Pancreas (tissue), 10 donors: ENCODE measurements at regions not wholly inside any gene's neighbourhood (a gene's known extent, or its start where the extent isn't known, plus 50 kb on each side); places are given as distances from the start of the nearest gene placed in this dataset.

ENCODE experiments used
- ATAC-seq, 4 donors: fragments of 200-7000 bp; cut with Tn5 transposase; one replicate each; pipeline versions ENCODE4 v1.8.0 to v1.9.1; 2020; ENCODE audit warnings: mild to moderate bottlenecking in 4 of 4, moderate library complexity in 4 of 4
- DNase-seq, 6 donors: peaks; one replicate each; pipeline ENCODE4 v3.0.0-alpha.2; 2020
- FAIRE-seq: peaks from 2 replicates; lab custom pipeline; 2012; peaks lifted over from hg19 to GRCh38; lab: Jason Lieb, UNC
- H3K27ac ChIP-seq, 4 donors: fragments of 200-600 bp; sonication (generic); 1 replicate in 3 of 4; 2 replicates in 1 of 4; pipeline versions ENCODE4 v1.5.0 to v1.8.0; 2020
- H3K27me3 ChIP-seq, 4 donors: fragments of 200-600 bp; one replicate each; pipeline ENCODE4 v1.8.0; 2021
- H3K36me3 ChIP-seq, 3 donors: fragments of 200-600 bp; sonication (generic) in 1 of 3; one replicate each; pipeline versions ENCODE4 v1.5.0 to v1.8.0; 2020 to 2021
- H3K4me1 ChIP-seq, 3 donors: fragments of 200-600 bp; one replicate each; pipeline ENCODE4 v1.8.0; 2021
- H3K4me3 ChIP-seq, 4 donors: fragments of 200-600 bp; sonication (generic) in 2 of 4; one replicate each; pipeline versions ENCODE4 v1.5.0 to v1.8.0; 2020 to 2021
- H3K9me3 ChIP-seq, 4 donors: fragments of 200-600 bp; one replicate each; pipeline ENCODE4 v1.8.0; 2021
- CTCF ChIP-seq, 4 donors: fragments of 200-600 bp; sonication (generic) in 3 of 4; IDR thresholded peaks; one replicate each; pipeline versions ENCODE4 v1.5.0 to v1.8.0; 2021; ENCODE audit warnings: antibody characterized with exemption in 4 of 4
- WGBS, 2 donors: extraction: QIAGEN DNeasy Blood & Tissue Kit; methylation state at CpG; one replicate each; pipeline ENCODE4 v1.1.7; 2013; 5-methylcytosine and 5-hydroxymethylcytosine counted together
- intact Hi-C, 3 donors: fragments of 100-400 bp; cut with DNase I; formaldehyde crosslinking; loops; one replicate each; pipeline versions ENCODE4 v1.11.1 to v1.14.2; 2022
- donor health status: healthy with polysubstance abuse.
- donor health status: DM: no; HTN: no; CAD: no; lungs with moderate emphysema.
- donor health status: DM: no; HTN: no; CAD: no.
- donor health status: control.
- donor health status: control.
- donor health status: Bipolar disorder and iron deficiency.
- donor health status: DM: yes; HTN: yes; CAD: no.
- donor health status: DM: no; HTN: no; CAD: no.
- donor health status: DM: no; HTN: no; CAD: no.
- donor health status: DM: yes; HTN: yes; CAD: no.

GRCh38 chr6:9484091-9484490 is 930.8 kb downstream of the TFAP2A start:
- no peaks in the 10 kb centered on the region for H3K9me3 ChIP-seq
- H3K4me1 ChIP-seq = no peaks in the 10 kb centered on the region
- no peak overlapping the region for H3K27ac ChIP-seq
- no peak for DNase-seq
- no peaks in the 10 kb centered on the region for H3K36me3 ChIP-seq
- H3K4me3 ChIP-seq = no peak overlapping the region
- no peak for ATAC-seq
- FAIRE-seq = no peak
- TF ChIP-seq CTCF (IDR thresholded peaks at IDR 0.05) = no peak
- 72 to 82% methylated on average over 3 of the region's 3 CpGs for WGBS, 2 donors
- intact Hi-C loops = no loop called here
- H3K27me3 ChIP-seq = no peaks in the 10 kb centered on the region

GRCh38 chr6:9482030-9482738 is 932.7 kb downstream of the TFAP2A start:
- no peaks in the 10 kb centered on the region for H3K36me3 ChIP-seq
- ATAC-seq = no peak
- intact Hi-C loops = no loop called here
- no peaks in the 10 kb centered on the region for H3K27me3 ChIP-seq
- no peaks in the 10 kb centered on the region for H3K4me1 ChIP-seq
- no peak overlapping the region for H3K27ac ChIP-seq
- H3K4me3 ChIP-seq = no peak overlapping the region
- DNase-seq = no peak
- WGBS, 2 donors = 53 to 55% methylated on average over 5 of the region's 5 CpGs
- no peak for TF ChIP-seq CTCF (IDR thresholded peaks at IDR 0.05)
- FAIRE-seq = no peak
- no peaks in the 10 kb centered on the region for H3K9me3 ChIP-seq

DNA sequence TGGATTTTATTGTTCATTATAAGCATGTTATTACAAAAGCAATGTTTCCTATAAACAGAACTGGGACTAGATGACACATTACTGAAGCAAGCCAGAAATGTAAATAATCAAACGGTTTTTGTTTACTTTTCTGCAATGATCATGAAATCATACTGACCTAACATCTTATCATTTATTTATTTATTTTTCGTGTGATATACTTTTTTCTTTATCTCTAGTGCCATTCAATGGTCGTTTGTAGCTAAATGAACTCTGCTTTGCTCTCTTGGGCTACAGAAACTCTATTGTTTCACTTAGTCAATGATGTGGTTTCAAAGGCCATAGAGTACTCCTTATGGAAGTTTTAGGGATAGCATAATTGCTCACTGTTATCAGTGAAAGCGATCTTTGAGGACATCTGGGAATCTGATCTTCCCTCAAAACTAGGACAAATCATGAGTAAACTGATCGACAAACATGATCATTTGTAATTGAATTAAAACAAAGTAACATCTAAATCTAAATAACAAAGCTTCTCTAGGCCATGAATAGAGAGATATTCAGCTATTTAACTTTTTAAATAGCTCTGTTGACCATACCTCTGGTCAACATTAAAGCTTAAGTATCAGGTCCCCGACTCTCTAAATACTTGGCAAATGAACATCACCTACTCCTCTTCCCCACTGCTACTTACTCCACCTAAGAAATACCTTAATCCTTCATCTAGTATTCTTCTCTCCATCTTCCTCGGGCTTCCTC is 933.4 kb downstream of the TFAP2A start:
- no peaks in the 10 kb centered on the region for H3K36me3 ChIP-seq
- FAIRE-seq (no peak), ATAC-seq (no peak), DNase-seq (no peak)
- no peak for TF ChIP-seq CTCF (IDR thresholded peaks at IDR 0.05)
- 32 to 41% methylated on average over 7 of the region's 7 CpGs for WGBS, 2 donors
- intact Hi-C loops = no loop called here
- no peaks in the 10 kb centered on the region for H3K27me3 ChIP-seq
- H3K4me1 ChIP-seq = no peaks in the 10 kb centered on the region
- no peak overlapping the region for H3K27ac ChIP-seq
- no peak overlapping the region for H3K4me3 ChIP-seq
- H3K9me3 ChIP-seq = no peaks in the 10 kb centered on the region

- H3K4me1 ChIP-seq = no peaks in the 10 kb centered on the region
- H3K27ac ChIP-seq = no peak overlapping the region
- H3K9me3 ChIP-seq = no peaks in the 10 kb centered on the region
- no peaks in the 10 kb centered on the region for H3K36me3 ChIP-seq
- TF ChIP-seq CTCF (IDR thresholded peaks at IDR 0.05) = no peak
- intact Hi-C loops = no loop called here
- peaks cover 0 to 3% (median 0%) of the 10 kb centered on the region in 4 donors for H3K27me3 ChIP-seq
- WGBS, 2 donors = 49 to 69% methylated on average over 3 of the region's 3 CpGs
- H3K4me3 ChIP-seq = no peak overlapping the region
- ATAC-seq (no peak), DNase-seq (no peak), FAIRE-seq (no peak)
Observed at GRCh38 chr6:9468277-9468676, 946.6 kb downstream of the TFAP2A start.

GRCh38 chr6:9467741-9468140 is 947.1 kb downstream of the TFAP2A start:
- FAIRE-seq = no peak
- 58 to 67% methylated on average over 3 of the region's 3 CpGs for WGBS, 2 donors

More at GRCh38 chr6:9467741-9468140, 947.1 kb downstream of the TFAP2A start:
- Histone ChIP-seq H3K4me3 (no peak overlapping the region), H3K4me1 (no peaks in the 10 kb centered on the region), H3K27ac (no peak overlapping the region), H3K36me3 (no peaks in the 10 kb centered on the region), H3K27me3 (peaks cover 0 to 3% (median 0%) of the 10 kb centered on the region in 4 donors), H3K9me3 (no peaks in the 10 kb centered on the region)
- no peak for TF ChIP-seq CTCF (IDR thresholded peaks at IDR 0.05)
- DNase-seq (no peak), ATAC-seq (no peak)
- intact Hi-C loops = no loop called here
